ENCODE measurements at regions not wholly inside any gene's neighbourhood (a gene's known extent, or its start where the extent isn't known, plus 50 kb on each side); places are given as distances from the start of the nearest gene placed in this dataset.

DNA sequence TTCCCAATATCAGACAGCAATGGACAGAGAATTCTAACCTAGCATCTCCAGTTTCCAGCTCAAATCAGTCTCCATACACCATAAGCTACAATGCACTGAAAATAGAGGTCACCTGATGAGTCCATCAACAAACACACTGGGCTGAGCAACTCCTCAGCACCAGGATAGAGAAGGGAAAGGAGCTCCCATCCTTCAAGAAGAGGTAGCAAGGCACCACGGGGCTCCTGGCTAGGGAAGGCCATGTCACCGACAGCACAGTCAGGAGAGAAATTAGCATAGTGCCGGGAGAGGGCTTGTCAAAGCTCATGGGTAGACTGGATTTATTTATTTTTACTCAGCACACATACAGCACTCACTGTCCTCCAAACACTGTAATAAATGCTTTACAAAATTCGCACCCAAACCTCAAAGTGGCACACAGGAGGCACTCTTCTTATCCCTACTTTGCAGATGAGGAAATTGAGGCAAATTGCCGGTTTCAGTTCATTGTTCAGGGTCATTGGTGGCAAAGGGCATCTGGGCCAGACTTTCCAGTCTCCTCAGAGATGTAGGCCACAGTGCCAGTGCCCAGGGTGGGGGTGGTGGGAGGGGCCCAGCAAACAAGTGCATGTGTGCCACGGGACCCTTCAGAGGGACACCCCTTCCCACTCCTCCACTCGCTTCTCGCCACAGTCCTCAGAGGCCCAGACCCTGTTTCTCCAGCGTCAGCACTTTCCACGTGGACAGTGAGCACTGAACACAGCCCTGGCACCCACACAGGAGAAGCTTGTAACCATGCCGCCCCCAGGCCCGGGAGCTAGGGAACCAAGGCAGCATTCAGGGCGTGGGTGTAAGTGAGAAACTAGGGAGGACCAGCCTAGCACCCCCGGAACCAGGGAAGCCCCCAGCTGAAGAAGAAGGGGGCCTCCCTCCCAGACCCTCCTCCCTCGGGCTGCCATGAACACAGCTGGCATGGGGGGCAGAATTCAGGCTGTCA, 1417.4 kb downstream of the TBC1D22A start:
- TF ChIP-seq PPARA (CRISPR knock-in tag; IDR thresholded peaks at IDR 0.05; ENCODE audit: borderline replicate concordance) (no peak), ZFP30 (CRISPR knock-in tag; IDR thresholded peaks at IDR 0.05) (no peak), ZFP3 (CRISPR knock-in tag; IDR thresholded peaks at IDR 0.05) (no peak), ZNF8 (CRISPR knock-in tag; IDR thresholded peaks at IDR 0.05) (no peak), GLIS3 (CRISPR knock-in tag; IDR thresholded peaks at IDR 0.05) (no peak), ARNTL (CRISPR knock-in tag; IDR thresholded peaks at IDR 0.05; ENCODE audit: borderline replicate concordance, low read depth) (no peak), ESRRG (CRISPR knock-in tag; IDR thresholded peaks at IDR 0.05) (no peak), TOX (CRISPR knock-in tag; IDR thresholded peaks at IDR 0.05; ENCODE audit: borderline replicate concordance) (no peak), SNAI2 (CRISPR knock-in tag; IDR thresholded peaks at IDR 0.05) (no peak), RARB (CRISPR knock-in tag; IDR thresholded peaks at IDR 0.05) (no peak), TCF4 (CRISPR knock-in tag; IDR thresholded peaks at IDR 0.05; ENCODE audit: borderline replicate concordance) (no peak), BACH2 (CRISPR knock-in tag; IDR thresholded peaks at IDR 0.05; ENCODE audit: borderline replicate concordance) (no peak), ZNF565 (CRISPR knock-in tag; conservative IDR thresholded peaks at IDR 0.05; ENCODE audit: low read depth) (no peak), CSDC2 (CRISPR knock-in tag; IDR thresholded peaks at IDR 0.05) (no peak), ZC3H10 (CRISPR knock-in tag; IDR thresholded peaks at IDR 0.05) (no peak)
- TF ChIP-seq, protein P1, sequence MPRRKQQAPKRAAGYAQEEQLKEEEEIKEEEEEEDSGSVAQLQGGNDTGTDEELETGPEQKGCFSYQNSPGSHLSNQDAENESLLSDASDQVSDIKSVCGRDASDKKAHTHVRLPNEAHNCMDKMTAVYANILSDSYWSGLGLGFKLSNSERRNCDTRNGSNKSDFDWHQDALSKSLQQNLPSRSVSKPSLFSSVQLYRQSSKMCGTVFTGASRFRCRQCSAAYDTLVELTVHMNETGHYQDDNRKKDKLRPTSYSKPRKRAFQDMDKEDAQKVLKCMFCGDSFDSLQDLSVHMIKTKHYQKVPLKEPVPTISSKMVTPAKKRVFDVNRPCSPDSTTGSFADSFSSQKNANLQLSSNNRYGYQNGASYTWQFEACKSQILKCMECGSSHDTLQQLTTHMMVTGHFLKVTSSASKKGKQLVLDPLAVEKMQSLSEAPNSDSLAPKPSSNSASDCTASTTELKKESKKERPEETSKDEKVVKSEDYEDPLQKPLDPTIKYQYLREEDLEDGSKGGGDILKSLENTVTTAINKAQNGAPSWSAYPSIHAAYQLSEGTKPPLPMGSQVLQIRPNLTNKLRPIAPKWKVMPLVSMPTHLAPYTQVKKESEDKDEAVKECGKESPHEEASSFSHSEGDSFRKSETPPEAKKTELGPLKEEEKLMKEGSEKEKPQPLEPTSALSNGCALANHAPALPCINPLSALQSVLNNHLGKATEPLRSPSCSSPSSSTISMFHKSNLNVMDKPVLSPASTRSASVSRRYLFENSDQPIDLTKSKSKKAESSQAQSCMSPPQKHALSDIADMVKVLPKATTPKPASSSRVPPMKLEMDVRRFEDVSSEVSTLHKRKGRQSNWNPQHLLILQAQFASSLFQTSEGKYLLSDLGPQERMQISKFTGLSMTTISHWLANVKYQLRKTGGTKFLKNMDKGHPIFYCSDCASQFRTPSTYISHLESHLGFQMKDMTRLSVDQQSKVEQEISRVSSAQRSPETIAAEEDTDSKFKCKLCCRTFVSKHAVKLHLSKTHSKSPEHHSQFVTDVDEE (CRISPR knock-in tag; IDR thresholded peaks at IDR 0.05), result no peak
- TF ChIP-seq, protein P2, sequence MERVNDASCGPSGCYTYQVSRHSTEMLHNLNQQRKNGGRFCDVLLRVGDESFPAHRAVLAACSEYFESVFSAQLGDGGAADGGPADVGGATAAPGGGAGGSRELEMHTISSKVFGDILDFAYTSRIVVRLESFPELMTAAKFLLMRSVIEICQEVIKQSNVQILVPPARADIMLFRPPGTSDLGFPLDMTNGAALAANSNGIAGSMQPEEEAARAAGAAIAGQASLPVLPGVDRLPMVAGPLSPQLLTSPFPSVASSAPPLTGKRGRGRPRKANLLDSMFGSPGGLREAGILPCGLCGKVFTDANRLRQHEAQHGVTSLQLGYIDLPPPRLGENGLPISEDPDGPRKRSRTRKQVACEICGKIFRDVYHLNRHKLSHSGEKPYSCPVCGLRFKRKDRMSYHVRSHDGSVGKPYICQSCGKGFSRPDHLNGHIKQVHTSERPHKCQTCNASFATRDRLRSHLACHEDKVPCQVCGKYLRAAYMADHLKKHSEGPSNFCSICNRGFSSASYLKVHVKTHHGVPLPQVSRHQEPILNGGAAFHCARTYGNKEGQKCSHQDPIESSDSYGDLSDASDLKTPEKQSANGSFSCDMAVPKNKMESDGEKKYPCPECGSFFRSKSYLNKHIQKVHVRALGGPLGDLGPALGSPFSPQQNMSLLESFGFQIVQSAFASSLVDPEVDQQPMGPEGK (CRISPR knock-in tag; IDR thresholded peaks at IDR 0.05; ENCODE audit: borderline replicate concordance), result no peak
- TF ChIP-seq, protein P3, sequence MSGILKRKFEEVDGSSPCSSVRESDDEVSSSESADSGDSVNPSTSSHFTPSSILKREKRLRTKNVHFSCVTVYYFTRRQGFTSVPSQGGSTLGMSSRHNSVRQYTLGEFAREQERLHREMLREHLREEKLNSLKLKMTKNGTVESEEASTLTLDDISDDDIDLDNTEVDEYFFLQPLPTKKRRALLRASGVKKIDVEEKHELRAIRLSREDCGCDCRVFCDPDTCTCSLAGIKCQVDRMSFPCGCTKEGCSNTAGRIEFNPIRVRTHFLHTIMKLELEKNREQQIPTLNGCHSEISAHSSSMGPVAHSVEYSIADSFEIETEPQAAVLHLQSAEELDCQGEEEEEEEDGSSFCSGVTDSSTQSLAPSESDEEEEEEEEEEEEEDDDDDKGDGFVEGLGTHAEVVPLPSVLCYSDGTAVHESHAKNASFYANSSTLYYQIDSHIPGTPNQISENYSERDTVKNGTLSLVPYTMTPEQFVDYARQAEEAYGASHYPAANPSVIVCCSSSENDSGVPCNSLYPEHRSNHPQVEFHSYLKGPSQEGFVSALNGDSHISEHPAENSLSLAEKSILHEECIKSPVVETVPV (CRISPR knock-in tag; IDR thresholded peaks at IDR 0.05), result no peak
- ATAC-seq, result no peak

DNA sequence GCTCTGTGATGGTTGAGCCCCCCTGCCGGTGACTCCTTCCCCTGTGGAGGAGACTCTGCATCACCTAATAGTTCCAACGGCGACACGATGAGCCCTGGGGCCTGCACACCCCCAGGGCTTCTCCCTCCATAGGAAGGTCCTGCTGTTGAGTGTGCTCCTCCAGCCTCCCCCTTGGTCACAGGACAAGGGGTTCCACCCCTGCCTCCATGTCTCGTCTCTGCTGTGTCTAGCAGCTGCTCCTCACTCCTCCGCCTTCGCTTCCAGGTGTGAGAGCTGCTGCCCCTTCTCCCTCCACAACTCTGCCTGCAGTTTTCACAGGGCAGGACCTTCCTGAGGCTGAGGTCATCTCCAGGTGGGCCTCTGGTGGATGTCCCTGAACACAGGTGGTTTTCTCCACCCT, 1416.1 kb downstream of the TBC1D22A start:
- TF ChIP-seq ZFP3 (CRISPR knock-in tag; IDR thresholded peaks at IDR 0.05) (no peak), ZNF70 (CRISPR knock-in tag; IDR thresholded peaks at IDR 0.05) (no peak), ESRRG (CRISPR knock-in tag; IDR thresholded peaks at IDR 0.05) (no peak), ISL1 (CRISPR knock-in tag; IDR thresholded peaks at IDR 0.05) (no peak), ZNF565 (CRISPR knock-in tag; conservative IDR thresholded peaks at IDR 0.05; ENCODE audit: low read depth) (no peak), RARB (CRISPR knock-in tag; IDR thresholded peaks at IDR 0.05) (no peak), SNAI2 (CRISPR knock-in tag; IDR thresholded peaks at IDR 0.05) (no peak), TCF4 (CRISPR knock-in tag; IDR thresholded peaks at IDR 0.05; ENCODE audit: borderline replicate concordance) (no peak), TOX (CRISPR knock-in tag; IDR thresholded peaks at IDR 0.05; ENCODE audit: borderline replicate concordance) (no peak), PPARA (CRISPR knock-in tag; IDR thresholded peaks at IDR 0.05; ENCODE audit: borderline replicate concordance) (no peak), CSDC2 (CRISPR knock-in tag; IDR thresholded peaks at IDR 0.05) (no peak), ZC3H10 (CRISPR knock-in tag; IDR thresholded peaks at IDR 0.05) (no peak), GLIS3 (CRISPR knock-in tag; IDR thresholded peaks at IDR 0.05) (no peak)
- TF ChIP-seq, protein P3 (CRISPR knock-in tag; IDR thresholded peaks at IDR 0.05), result no peak
- TF ChIP-seq, protein P1 (CRISPR knock-in tag; IDR thresholded peaks at IDR 0.05), result no peak
- TF ChIP-seq, protein P2 (CRISPR knock-in tag; IDR thresholded peaks at IDR 0.05; ENCODE audit: borderline replicate concordance), result no peak
- no peak for ATAC-seq

Measured in SK-N-SH treated with all-trans-retinoic acid at 6 μM for 48 hours (cell line).